ENCODE measurements at regions not wholly inside any gene's neighbourhood (a gene's known extent, or its start where the extent isn't known, plus 50 kb on each side); places are given as distances from the start of the nearest gene placed in this dataset.

DNA sequence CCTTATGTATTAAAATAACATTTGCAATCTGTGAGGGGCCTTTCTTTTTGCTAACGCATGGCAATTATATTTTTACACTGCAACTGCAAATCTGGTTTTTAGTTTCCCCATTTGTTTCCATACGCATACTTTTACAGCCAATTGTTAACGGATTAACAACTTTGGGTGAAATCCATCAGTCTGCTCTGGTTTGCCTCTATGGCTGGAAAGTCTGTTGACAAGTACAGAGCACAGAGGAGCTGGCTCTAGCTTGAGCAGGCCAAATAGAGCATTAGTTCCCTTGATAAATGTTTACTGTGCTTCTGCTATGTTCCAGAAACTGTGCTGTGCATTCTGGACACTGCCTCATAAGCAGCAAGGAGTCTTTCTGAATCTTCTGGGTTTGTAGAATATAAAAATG lies 400.4 kb upstream of the KIF2A start:
- POLR2A ChIA-PET: no interaction called here
- FAIRE-seq (no peak), DNase-seq (ENCODE audit: low read depth, low spot score) (no peak)
- dilution Hi-C loops (cut with MboI; ENCODE audit: extremely low pct_ligation_motif_present, low sequenced_read_pairs) (no loop called here), intact Hi-C loops (cut with micrococcal nuclease) (no loop called here)
- BruUV-seq (replicated peaks): no TSS peak
- Histone ChIP-seq H3K79me2 (ENCODE audit: control insufficient read depth, insufficient read depth, low read length) (no peaks in the 10 kb centered on the region), H3K4me3 (replicated peaks in 1 of 3; ENCODE audit: insufficient read depth in 1 of 3, low read depth in 1 of 3, low read length in 3 of 3) (no peak overlapping the region), H2AFZ (ENCODE audit: low read depth, low read length) (no peak overlapping the region), H3K27ac (ENCODE audit: insufficient read depth, low read depth, low read length) (no peak overlapping the region), H3K4me2 (ENCODE audit: insufficient read depth, low read length) (no peak overlapping the region), H4K20me1 (replicated peaks; ENCODE audit: control insufficient read depth, extremely low read depth, insufficient read depth, low read length) (no peaks in the 10 kb centered on the region), H3K36me3 (ENCODE audit: control insufficient read depth in 2 of 2, extremely low read depth in 1 of 2, insufficient read depth in 2 of 2, low read length in 2 of 2) (no peaks in the 10 kb centered on the region), H3K9me1 (replicated peaks; ENCODE audit: control insufficient read depth, extremely low read depth, insufficient read depth, low read length) (no peaks in the 10 kb centered on the region), H3K4me1 (ENCODE audit: control insufficient read depth, extremely low read depth, insufficient read depth, low read length) (no peaks in the 10 kb centered on the region), H3K9ac (replicated peaks; ENCODE audit: extremely low read depth, insufficient read depth, low read length) (no peak overlapping the region), H3K9me3 (replicated peaks; ENCODE audit: control insufficient read depth, insufficient read depth, low read length) (no peaks in the 10 kb centered on the region), H3K27me3 (ENCODE audit: control insufficient read depth in 2 of 2, insufficient read depth in 2 of 2, low read length in 2 of 2) (no peaks in the 10 kb centered on the region)
- CTCF ChIA-PET: no interaction called here
- no peak for TF ChIP-seq JUN (IDR thresholded peaks at IDR 0.05; ENCODE audit: borderline replicate concordance, insufficient read depth, insufficient read length, low read depth)
- no peak for TF ChIP-seq FOS (IDR thresholded peaks at IDR 0.05; ENCODE audit: borderline replicate concordance, insufficient read depth, low read length)
- no peak for TF ChIP-seq GATA2 (IDR thresholded peaks at IDR 0.05; ENCODE audit: insufficient read depth, insufficient read length, low read depth, low read length)
- no peak for TF ChIP-seq POLR2A (IDR thresholded peaks at IDR 0.05; ENCODE audit: low read depth, low read length)
- no peak for TF ChIP-seq EZH2 (IDR thresholded peaks at IDR 0.05; ENCODE audit: borderline replicate concordance, low read depth, low read length, severe bottlenecking)
- no peak for TF ChIP-seq MYC (IDR thresholded peaks at IDR 0.05; ENCODE audit: low read depth, low read length)
- TF ChIP-seq, protein P1, sequence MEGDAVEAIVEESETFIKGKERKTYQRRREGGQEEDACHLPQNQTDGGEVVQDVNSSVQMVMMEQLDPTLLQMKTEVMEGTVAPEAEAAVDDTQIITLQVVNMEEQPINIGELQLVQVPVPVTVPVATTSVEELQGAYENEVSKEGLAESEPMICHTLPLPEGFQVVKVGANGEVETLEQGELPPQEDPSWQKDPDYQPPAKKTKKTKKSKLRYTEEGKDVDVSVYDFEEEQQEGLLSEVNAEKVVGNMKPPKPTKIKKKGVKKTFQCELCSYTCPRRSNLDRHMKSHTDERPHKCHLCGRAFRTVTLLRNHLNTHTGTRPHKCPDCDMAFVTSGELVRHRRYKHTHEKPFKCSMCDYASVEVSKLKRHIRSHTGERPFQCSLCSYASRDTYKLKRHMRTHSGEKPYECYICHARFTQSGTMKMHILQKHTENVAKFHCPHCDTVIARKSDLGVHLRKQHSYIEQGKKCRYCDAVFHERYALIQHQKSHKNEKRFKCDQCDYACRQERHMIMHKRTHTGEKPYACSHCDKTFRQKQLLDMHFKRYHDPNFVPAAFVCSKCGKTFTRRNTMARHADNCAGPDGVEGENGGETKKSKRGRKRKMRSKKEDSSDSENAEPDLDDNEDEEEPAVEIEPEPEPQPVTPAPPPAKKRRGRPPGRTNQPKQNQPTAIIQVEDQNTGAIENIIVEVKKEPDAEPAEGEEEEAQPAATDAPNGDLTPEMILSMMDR (IDR thresholded peaks at IDR 0.05; ENCODE audit: extremely low read depth in 1 of 2, insufficient read depth in 1 of 2, low read depth in 1 of 2, low read length in 2 of 2): no peak
- TF ChIP-seq POLR2AphosphoS5 (IDR thresholded peaks at IDR 0.05; ENCODE audit: insufficient read depth, low read depth, low read length): no peak
- TF ChIP-seq, protein P2, sequence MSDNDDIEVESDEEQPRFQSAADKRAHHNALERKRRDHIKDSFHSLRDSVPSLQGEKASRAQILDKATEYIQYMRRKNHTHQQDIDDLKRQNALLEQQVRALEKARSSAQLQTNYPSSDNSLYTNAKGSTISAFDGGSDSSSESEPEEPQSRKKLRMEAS (IDR thresholded peaks at IDR 0.05; ENCODE audit: insufficient read depth, insufficient read length): no peak
